Neuronal stem cell (in vitro differentiated cells): ENCODE measurements at regions not wholly inside any gene's neighbourhood (a gene's known extent, or its start where the extent isn't known, plus 50 kb on each side); places are given as distances from the start of the nearest gene placed in this dataset.

Experiments used
- DNase-seq: peaks from one replicate; pipeline ENCODE4 v3.0.0-alpha.2; 2013; ENCODE audit warnings: low spot score
- H2AFZ ChIP-seq: one replicate; pipeline ENCODE4 v1.6.1; 2013; ENCODE audit warnings: mild to moderate bottlenecking, low read length, inconsistent platforms
- H2AK5ac ChIP-seq: 2 replicates; pipeline ENCODE4 v1.6.1; 2013; ENCODE audit warnings: low read depth, mild to moderate bottlenecking, inconsistent platforms, low read length, moderate library complexity, mixed read lengths
- H2BK120ac ChIP-seq: 2 replicates; pipeline ENCODE4 v1.6.1; 2013; ENCODE audit warnings: low read depth, mild to moderate bottlenecking, inconsistent platforms, low read length, moderate library complexity, mixed read lengths
- H2BK12ac ChIP-seq: one replicate; pipeline ENCODE4 v1.6.1; 2013; ENCODE audit warnings: low read length, inconsistent platforms
- H2BK15ac ChIP-seq: 2 replicates; pipeline ENCODE4 v1.6.1; 2013; ENCODE audit warnings: mild to moderate bottlenecking, low read length, inconsistent platforms, mixed read lengths
- H2BK5ac ChIP-seq: one replicate; pipeline ENCODE4 v1.6.1; 2013; ENCODE audit warnings: inconsistent platforms, mild to moderate bottlenecking, low read length, moderate library complexity
- H3K14ac ChIP-seq: one replicate; pipeline ENCODE4 v1.6.1; 2013; ENCODE audit warnings: low read length, inconsistent platforms
- H3K18ac ChIP-seq: 2 replicates; pipeline ENCODE4 v1.6.1; 2013; ENCODE audit warnings: low read length, inconsistent platforms
- H3K23ac ChIP-seq: 2 replicates; pipeline ENCODE4 v1.6.1; 2013; ENCODE audit warnings: low read depth, mild to moderate bottlenecking, mixed read lengths, low read length, inconsistent platforms; ENCODE audit not compliant: poor library complexity
- H3K27ac ChIP-seq: replicated peaks from 3 replicates; pipeline ENCODE4 v1.5.1; 2013; ENCODE audit warnings: low read length, inconsistent platforms
- H3K27me3 ChIP-seq, 3 experiments: 2 replicates each; pipeline ENCODE4 v1.6.1; 2013; ENCODE audit warnings: low read length in 3 of 3, mild to moderate bottlenecking in 2 of 3, inconsistent platforms in 1 of 3, low read depth in 1 of 3, mixed read lengths in 1 of 3, moderate library complexity in 1 of 3; ENCODE audit not compliant: control insufficient read depth in 3 of 3, insufficient read depth in 3 of 3
- H3K36me3 ChIP-seq, 2 donors: replicated peaks in 1 of 2; 2 replicates each; pipeline ENCODE4 v1.6.1; 2013; ENCODE audit warnings: low read length in 2 of 2; ENCODE audit not compliant: control insufficient read depth in 2 of 2, insufficient read depth in 2 of 2
- H3K4ac ChIP-seq: 2 replicates; pipeline ENCODE4 v1.6.1; 2013; ENCODE audit warnings: inconsistent platforms, mild to moderate bottlenecking, low read length, moderate library complexity
- H3K4me1 ChIP-seq, 2 donors: 1 replicate in 1 of 2; 2 replicates in 1 of 2; pipeline ENCODE4 v1.6.1; 2013; ENCODE audit warnings: low read length in 2 of 2, low read depth in 1 of 2; ENCODE audit not compliant: control insufficient read depth in 2 of 2, insufficient read depth in 1 of 2
- H3K4me2 ChIP-seq: one replicate; pipeline ENCODE4 v1.6.1; 2013; ENCODE audit warnings: mild to moderate bottlenecking, low read length, inconsistent platforms; ENCODE audit not compliant: insufficient read depth, poor library complexity, severe bottlenecking
- H3K4me3 ChIP-seq, 2 donors: 2 replicates each; pipeline ENCODE4 v1.5.1; 2013; ENCODE audit warnings: low read length in 2 of 2, mild to moderate bottlenecking in 2 of 2, inconsistent platforms in 1 of 2, moderate library complexity in 1 of 2
- H3K79me1 ChIP-seq: one replicate; pipeline ENCODE4 v1.6.1; 2013; ENCODE audit warnings: low read depth, mild to moderate bottlenecking, inconsistent platforms, low read length, moderate library complexity
- H3K9ac ChIP-seq: one replicate; pipeline ENCODE4 v1.6.1; 2013; ENCODE audit warnings: mild to moderate bottlenecking, low read depth, low read length, inconsistent platforms; ENCODE audit not compliant: poor library complexity
- H3K9me3 ChIP-seq, 2 donors: replicated peaks in 1 of 2; 2 replicates each; pipeline versions ENCODE3 to v1.6.1; 2013; ENCODE audit warnings: low read length in 2 of 2, mild to moderate bottlenecking in 2 of 2, inconsistent platforms in 1 of 2, low read depth in 1 of 2, mixed read lengths in 1 of 2, moderate library complexity in 1 of 2; ENCODE audit not compliant: control insufficient read depth in 2 of 2, insufficient read depth in 1 of 2
- H4K8ac ChIP-seq: one replicate; pipeline ENCODE4 v1.6.1; 2013; ENCODE audit warnings: low read depth, mild to moderate bottlenecking, inconsistent platforms, low read length, moderate library complexity
- H4K91ac ChIP-seq: one replicate; pipeline ENCODE4 v1.6.1; 2013; ENCODE audit warnings: low read length, low read depth, mild to moderate bottlenecking, inconsistent platforms; ENCODE audit not compliant: poor library complexity
- WGBS, 2 donors: extraction: QIAGEN DNeasy Blood & Tissue Kit; methylation state at CpG; one replicate each; pipeline ENCODE4 v1.1.7; 2013; ENCODE audit warnings: missing lambda C conversion rate in 2 of 2, mixed read lengths in 1 of 2; ENCODE audit not compliant: insufficient read length in 2 of 2, insufficient replicate concordance in 1 of 2; ENCODE audit errors: extremely low coverage in 2 of 2; 5-methylcytosine and 5-hydroxymethylcytosine counted together

DNA sequence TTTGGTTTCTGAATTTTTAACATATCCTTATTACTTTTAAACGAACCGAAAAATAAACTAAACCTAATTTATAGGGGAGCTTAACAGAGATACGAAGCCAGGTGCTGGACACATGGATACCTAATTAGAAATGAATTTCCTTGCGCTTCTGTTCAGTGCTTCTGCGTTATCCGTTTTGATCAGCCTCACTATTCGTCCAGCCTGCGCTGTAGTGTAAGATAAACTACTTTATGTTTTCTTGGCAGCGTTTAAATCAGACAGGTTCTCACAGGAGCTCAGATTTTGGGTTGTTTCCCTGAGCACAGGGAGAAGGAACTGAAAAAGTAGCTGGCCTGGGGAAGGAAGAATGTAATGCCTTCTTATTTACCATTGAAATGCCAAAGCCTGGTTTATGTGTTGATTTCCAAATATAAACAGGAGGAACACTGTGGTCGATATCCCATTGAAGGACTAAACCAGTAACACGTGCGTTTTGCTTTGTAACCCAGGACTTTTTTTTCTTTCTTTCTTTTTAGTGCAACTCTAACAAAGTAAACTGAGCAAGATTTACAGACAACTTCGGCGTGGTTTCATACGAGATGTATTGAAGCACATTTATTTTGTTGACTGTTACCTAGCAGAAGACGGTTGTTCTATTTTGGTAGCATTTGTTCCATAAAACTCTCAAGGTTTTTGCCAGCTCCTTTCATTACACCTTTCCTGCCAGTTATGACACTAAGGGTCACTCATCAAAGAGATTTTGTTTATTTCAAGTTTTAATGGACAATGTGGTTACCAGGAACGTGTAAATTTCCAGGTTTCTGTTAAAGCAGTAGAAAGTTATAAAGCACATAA is 214.8 kb upstream of the HEY2 start:
- no peak overlapping the region for H3K4ac ChIP-seq
- H3K79me1 ChIP-seq, result no peaks in the 10 kb centered on the region
- H3K9ac ChIP-seq, result no peak overlapping the region
- H3K27me3 ChIP-seq, result peaks cover 0 to 10% (median 0%) of the 10 kb centered on the region in 3 experiments
- H3K23ac ChIP-seq, result no peak overlapping the region
- H3K4me2 ChIP-seq, result no peak overlapping the region
- H2BK15ac ChIP-seq, result no peak overlapping the region
- no peak overlapping the region for H3K27ac ChIP-seq
- no peak overlapping the region for H2AFZ ChIP-seq
- H3K18ac ChIP-seq, result no peak overlapping the region
- H3K9me3 ChIP-seq, result no peaks in the 10 kb centered on the region
- H3K36me3 ChIP-seq, result no peaks in the 10 kb centered on the region
- H3K14ac ChIP-seq, result no peak overlapping the region
- DNase-seq, result no peak
- WGBS, 2 donors, result no CpG with 5 or more reads among the region's 17 CpGs
- H2BK5ac ChIP-seq, result no peak overlapping the region
- H2BK120ac ChIP-seq, result no peak overlapping the region
- no peak overlapping the region for H2AK5ac ChIP-seq
- H3K4me3 ChIP-seq, result no peak overlapping the region
- H4K8ac ChIP-seq, result no peak overlapping the region
- H3K4me1 ChIP-seq, result peaks cover 0 to 6% of the 10 kb centered on the region in 2 donors
- H4K91ac ChIP-seq, result no peak overlapping the region
- no peak overlapping the region for H2BK12ac ChIP-seq

DNA sequence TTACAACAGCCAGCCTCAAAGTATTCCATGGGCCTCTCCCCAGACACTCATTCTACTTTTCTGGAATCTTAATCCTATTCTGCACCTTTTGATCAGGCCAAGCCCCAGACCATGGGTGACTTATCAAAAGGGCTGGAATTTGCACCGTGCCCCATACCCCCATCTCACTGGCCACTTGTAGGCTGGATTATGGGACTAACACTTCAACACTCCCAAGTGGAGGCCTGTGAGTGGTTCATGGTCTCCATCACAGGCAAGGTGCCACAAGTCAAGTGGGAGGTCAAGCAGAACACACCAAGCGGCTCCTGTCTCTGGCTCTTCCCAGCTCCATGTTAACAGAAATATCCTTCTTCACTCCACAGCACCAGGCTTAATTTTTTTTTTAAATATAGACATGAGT is 212.3 kb upstream of the HEY2 start:
- no peak overlapping the region for H3K14ac ChIP-seq
- no peak overlapping the region for H2BK15ac ChIP-seq
- H3K79me1 ChIP-seq, result no peaks in the 10 kb centered on the region
- H3K27ac ChIP-seq, result no peak overlapping the region
- no peaks in the 10 kb centered on the region for H3K36me3 ChIP-seq
- H3K4me1 ChIP-seq, result peaks cover 0 to 6% of the 10 kb centered on the region in 2 donors
- no peak overlapping the region for H2AFZ ChIP-seq
- peaks cover 0 to 2% (median 0%) of the 10 kb centered on the region in 3 experiments for H3K27me3 ChIP-seq
- H2AK5ac ChIP-seq, result no peak overlapping the region
- H4K8ac ChIP-seq, result no peak overlapping the region
- no peak overlapping the region for H2BK120ac ChIP-seq
- H2BK5ac ChIP-seq, result no peak overlapping the region
- DNase-seq, result no peak
- no peak overlapping the region for H4K91ac ChIP-seq
- H3K18ac ChIP-seq, result no peak overlapping the region
- H2BK12ac ChIP-seq, result no peak overlapping the region
- WGBS, 2 donors, result no CpG with 5 or more reads among the region's 2 CpGs
- no peak overlapping the region for H3K23ac ChIP-seq
- H3K9me3 ChIP-seq, result no peaks in the 10 kb centered on the region
- no peak overlapping the region for H3K4me2 ChIP-seq
- no peak overlapping the region for H3K9ac ChIP-seq
- no peak overlapping the region for H3K4ac ChIP-seq
- no peak overlapping the region for H3K4me3 ChIP-seq

DNA sequence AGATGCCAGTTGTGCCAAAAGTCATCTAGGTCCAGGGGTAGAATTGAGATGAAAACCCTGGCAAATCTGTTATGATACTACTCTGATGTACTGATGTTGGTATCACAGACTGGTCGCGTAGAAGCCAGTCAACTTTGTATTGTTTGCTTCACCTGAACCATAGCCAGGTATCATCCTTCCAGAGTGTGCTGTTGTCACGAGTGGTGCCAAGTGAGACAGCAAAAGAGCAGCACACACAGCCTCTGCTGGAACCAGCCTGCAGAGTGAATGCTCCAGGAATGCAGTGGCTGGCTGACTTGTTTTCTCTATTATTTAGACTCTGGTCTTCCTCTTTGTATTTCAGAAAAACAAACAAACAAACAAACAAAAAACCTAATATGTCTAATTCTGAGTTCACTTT is 209.5 kb upstream of the HEY2 start:
- Histone ChIP-seq H3K27ac (no peak overlapping the region), H2BK120ac (no peak overlapping the region), H2BK15ac (no peak overlapping the region), H3K79me1 (no peaks in the 10 kb centered on the region), H2AFZ (no peak overlapping the region), H2BK12ac (no peak overlapping the region), H3K4me1 (peaks cover 0 to 5% of the 10 kb centered on the region in 2 donors), H3K14ac (no peak overlapping the region), H3K9me3 (no peaks in the 10 kb centered on the region), H3K36me3 (no peaks in the 10 kb centered on the region), H2BK5ac (no peak overlapping the region), H3K18ac (no peak overlapping the region), H2AK5ac (no peak overlapping the region), H3K9ac (no peak overlapping the region), H3K4me2 (no peak overlapping the region), H3K4me3 (peak overlapping the region in 1 of 2 donors; percentile 1), H3K23ac (no peak overlapping the region), H3K4ac (no peak overlapping the region), H4K8ac (no peak overlapping the region), H4K91ac (no peak overlapping the region), H3K27me3 (no peaks in the 10 kb centered on the region)
- no CpG with 5 or more reads among the region's 3 CpGs for WGBS, 2 donors
- DNase-seq, result no peak

DNA sequence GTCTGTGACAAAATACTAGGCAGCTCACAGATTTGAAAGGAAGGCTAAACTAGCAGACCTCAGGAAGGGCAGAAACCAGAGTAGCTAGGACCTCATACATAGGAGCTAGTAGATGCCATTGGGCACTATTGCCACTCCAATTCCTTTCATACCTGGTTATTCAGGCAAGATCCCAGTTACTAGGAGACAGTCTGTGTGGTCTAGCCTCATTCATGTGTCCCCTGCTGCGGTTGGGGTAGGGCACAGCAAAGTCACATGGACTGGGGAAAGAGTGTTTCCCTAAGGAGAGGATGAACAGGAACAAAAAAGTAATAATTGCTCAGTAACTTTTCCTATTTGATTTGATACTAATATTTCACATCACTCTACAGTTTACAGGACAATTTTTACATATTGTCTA is 204.6 kb upstream of the HEY2 start:
- H3K18ac ChIP-seq, result no peak overlapping the region
- H3K79me1 ChIP-seq, result no peaks in the 10 kb centered on the region
- H3K36me3 ChIP-seq, result no peaks in the 10 kb centered on the region
- H3K4ac ChIP-seq, result no peak overlapping the region
- no peak overlapping the region for H3K4me3 ChIP-seq
- no peak overlapping the region for H2BK12ac ChIP-seq
- no peak overlapping the region for H3K27ac ChIP-seq
- DNase-seq, result no peak
- no peak overlapping the region for H4K91ac ChIP-seq
- H3K23ac ChIP-seq, result no peak overlapping the region
- no peak overlapping the region for H2AFZ ChIP-seq
- no peak overlapping the region for H2BK5ac ChIP-seq
- H2AK5ac ChIP-seq, result no peak overlapping the region
- no peak overlapping the region for H4K8ac ChIP-seq
- no peaks in the 10 kb centered on the region for H3K27me3 ChIP-seq
- H3K4me2 ChIP-seq, result no peak overlapping the region
- peaks cover 0 to 3% of the 10 kb centered on the region in 2 donors for H3K4me1 ChIP-seq
- no peak overlapping the region for H3K9ac ChIP-seq
- no peak overlapping the region for H3K14ac ChIP-seq
- H2BK120ac ChIP-seq, result no peak overlapping the region
- WGBS, 2 donors, result no CpG with 5 or more reads among the region's 1 CpG
- H3K9me3 ChIP-seq, result no peaks in the 10 kb centered on the region
- H2BK15ac ChIP-seq, result no peak overlapping the region
